Thyroid gland (tissue), 4 donors: ENCODE measurements at regions not wholly inside any gene's neighbourhood (a gene's known extent, or its start where the extent isn't known, plus 50 kb on each side); places are given as distances from the start of the nearest gene placed in this dataset.
A peak's percentile ranks its signal among the peaks of the same experiment; 100 is the strongest.

Source experiments
- DNase-seq, 2 donors: peaks; one replicate each; pipeline ENCODE4 v3.0.0-alpha.2; 2019
- H3K27ac ChIP-seq, 3 donors: fragments of 200-600 bp; sonication (generic); 1 replicate in 2 of 3; 2 replicates in 1 of 3; pipeline ENCODE4 v1.5.1; 2016 to 2019; ENCODE audit warnings: mild to moderate bottlenecking in 1 of 3, moderate library complexity in 1 of 3
- H3K27me3 ChIP-seq: fragments of 200-600 bp; sonication (generic); one replicate; pipeline ENCODE4 v1.5.1; 2019
- H3K36me3 ChIP-seq, 2 donors: fragments of 200-600 bp; sonication (generic); one replicate each; pipeline ENCODE4 v1.5.1; 2016 to 2019
- H3K4me1 ChIP-seq, 2 donors: fragments of 200-600 bp; sonication (generic); one replicate each; pipeline ENCODE4 v1.5.1; 2017 to 2019
- H3K4me3 ChIP-seq, 3 donors: fragments of 200-600 bp; sonication (generic); replicated peaks in 1 of 3; 1 replicate in 2 of 3; 2 replicates in 1 of 3; pipeline ENCODE4 v1.5.1; 2016; ENCODE audit warnings: mild to moderate bottlenecking in 1 of 3
- H3K9me3 ChIP-seq: fragments of 200-600 bp; sonication (generic); one replicate; pipeline ENCODE4 v1.5.1; 2017
- CTCF ChIP-seq, 6 experiments: fragments of 200-600 bp in 3 of 6; fragments of 450-650 bp in 3 of 6; sonication (generic) in 3 of 6; IDR thresholded peaks; one replicate each; pipeline ENCODE4 v1.5.1; 2016 to 2019; ENCODE audit warnings: antibody characterized with exemption in 6 of 6, mild to moderate bottlenecking in 2 of 6, inconsistent platforms in 1 of 6, moderate library complexity in 1 of 6
- POLR2A ChIP-seq, 2 donors: fragments of 450-650 bp; IDR thresholded peaks; one replicate each; pipeline ENCODE4 v1.6.1; 2017; ENCODE audit warnings: antibody characterized with exemption in 2 of 2, mild to moderate bottlenecking in 2 of 2, moderate library complexity in 1 of 2
- WGBS, 2 donors: methylation state at CpG; one replicate each; pipeline ENCODE4 v1.1.5; 2017; 5-methylcytosine and 5-hydroxymethylcytosine counted together
- intact Hi-C: fragments of 100-400 bp; cut with DNase I; formaldehyde crosslinking; loops from one replicate; pipeline ENCODE4 v1.15.1; 2023

- TF ChIP-seq CTCF (IDR thresholded peaks at IDR 0.05) (no peak), POLR2A (IDR thresholded peaks at IDR 0.05) (no peak)
- Histone ChIP-seq H3K4me1 (no peaks in the 10 kb centered on the region), H3K4me3 (no peak overlapping the region), H3K27ac (no peak overlapping the region), H3K27me3 (no peaks in the 10 kb centered on the region), H3K9me3 (no peaks in the 10 kb centered on the region), H3K36me3 (no peaks in the 10 kb centered on the region)
- intact Hi-C loops: no loop called here
- 74 to 79% methylated on average over 5 of the region's 5 CpGs for WGBS, 2 donors
- DNase-seq: peak in 1 of 2 donors; percentile 8
These were observed 138.4 kb upstream of the TIAM1 start for GRCh38 chr21:31482460-31482859.

GRCh38 chr21:31480228-31480627 is 136.2 kb upstream of the TIAM1 start:
- no peak for DNase-seq
- TF ChIP-seq POLR2A (IDR thresholded peaks at IDR 0.05) (no peak), CTCF (IDR thresholded peaks at IDR 0.05) (no peak)
- intact Hi-C loops: no loop called here
- Histone ChIP-seq H3K4me1 (no peaks in the 10 kb centered on the region), H3K27me3 (no peaks in the 10 kb centered on the region), H3K4me3 (no peak overlapping the region), H3K36me3 (no peaks in the 10 kb centered on the region), H3K27ac (no peak overlapping the region), H3K9me3 (no peaks in the 10 kb centered on the region)
- WGBS, 2 donors: 95% methylated on average over 1 of the region's 1 CpG

- no peak overlapping the region for H3K4me3 ChIP-seq
- no peaks in the 10 kb centered on the region for H3K4me1 ChIP-seq
- H3K27me3 ChIP-seq: no peaks in the 10 kb centered on the region
- no peaks in the 10 kb centered on the region for H3K9me3 ChIP-seq
- intact Hi-C loops: no loop called here
- WGBS, 2 donors: 81 to 88% methylated on average over 6 of the region's 6 CpGs
- DNase-seq: no peak
- no peak overlapping the region for H3K27ac ChIP-seq
- no peaks in the 10 kb centered on the region for H3K36me3 ChIP-seq
- no peak for TF ChIP-seq POLR2A (IDR thresholded peaks at IDR 0.05)
- no peak for TF ChIP-seq CTCF (IDR thresholded peaks at IDR 0.05)
These were observed 135.7 kb upstream of the TIAM1 start for GRCh38 chr21:31479714-31480113.

- intact Hi-C loops: no loop called here
- TF ChIP-seq POLR2A (IDR thresholded peaks at IDR 0.05): no peak
- TF ChIP-seq CTCF (IDR thresholded peaks at IDR 0.05): no peak
These were observed 135.2 kb upstream of the TIAM1 start for GRCh38 chr21:31479222-31479621.

GRCh38 chr21:31476263-31477022 is 132.4 kb upstream of the TIAM1 start:
- intact Hi-C loops: no loop called here
- DNase-seq: peak in 1 of 2 donors; percentile 21

More at GRCh38 chr21:31479222-31479621, 135.2 kb upstream of the TIAM1 start:
- Histone ChIP-seq H3K36me3 (no peaks in the 10 kb centered on the region), H3K4me1 (no peaks in the 10 kb centered on the region), H3K4me3 (no peak overlapping the region), H3K9me3 (no peaks in the 10 kb centered on the region), H3K27ac (no peak overlapping the region), H3K27me3 (no peaks in the 10 kb centered on the region)
- WGBS, 2 donors: 95 to 97% methylated on average over 8 of the region's 8 CpGs
- no peak for DNase-seq

More at GRCh38 chr21:31476263-31477022, 132.4 kb upstream of the TIAM1 start:
- Histone ChIP-seq H3K4me1 (no peaks in the 10 kb centered on the region), H3K36me3 (no peaks in the 10 kb centered on the region), H3K27ac (no peak overlapping the region), H3K9me3 (no peaks in the 10 kb centered on the region), H3K4me3 (no peak overlapping the region), H3K27me3 (no peaks in the 10 kb centered on the region)
- WGBS, 2 donors: 67 to 72% methylated on average over 11 of the region's 11 CpGs
- TF ChIP-seq CTCF (IDR thresholded peaks at IDR 0.05): no peak
- no peak for TF ChIP-seq POLR2A (IDR thresholded peaks at IDR 0.05)
